Right atrium auricular region (tissue), 2 donors: ENCODE measurements at regions not wholly inside any gene's neighbourhood (a gene's known extent, or its start where the extent isn't known, plus 50 kb on each side); places are given as distances from the start of the nearest gene placed in this dataset.
"Not testable (repeated sequence)": the region's sequence is repeated elsewhere in the genome, so short reads cannot be mapped to it uniquely, and the experiment has no call there.

Experiments
- DNase-seq: peaks from one replicate; pipeline ENCODE4 v3.0.0-alpha.2; 2019; ENCODE audit warnings: low spot score
- H3K27ac ChIP-seq, 2 donors: fragments of 200-600 bp; sonication (generic); 1 replicate in 1 of 2; 2 replicates in 1 of 2; pipeline ENCODE4 v1.5.1; 2016 to 2019
- H3K27me3 ChIP-seq, 2 donors: fragments of 200-600 bp; sonication (generic); one replicate each; pipeline versions ENCODE4 v1.5.1 to v1.6.0; 2017 to 2019
- H3K36me3 ChIP-seq: fragments of 200-600 bp; sonication (generic); one replicate; pipeline ENCODE4 v1.5.1; 2016
- H3K4me1 ChIP-seq, 2 donors: fragments of 200-600 bp; sonication (generic); one replicate each; pipeline versions ENCODE4 v1.5.1 to v1.6.0; 2017 to 2019
- H3K4me3 ChIP-seq, 2 donors: fragments of 200-600 bp; sonication (generic); 1 replicate in 1 of 2; 2 replicates in 1 of 2; pipeline ENCODE4 v1.5.1; 2017 to 2019; ENCODE audit warnings: mild to moderate bottlenecking in 1 of 2, moderate library complexity in 1 of 2
- H3K9me3 ChIP-seq, 2 donors: fragments of 200-600 bp; sonication (generic); one replicate each; pipeline ENCODE4 v1.5.1; 2019
- CTCF ChIP-seq, 2 donors: fragments of 200-600 bp; sonication (generic); IDR thresholded peaks; one replicate each; pipeline ENCODE4 v1.5.1; 2019; ENCODE audit warnings: antibody characterized with exemption in 2 of 2

GRCh38 chr7:81158189-81158588 lies 239.3 kb upstream of the SEMA3C start:
- no peak for DNase-seq
- Histone ChIP-seq H3K27me3 (no peaks in the 10 kb centered on the region), H3K9me3 (no peaks in the 10 kb centered on the region), H3K36me3 (no peaks in the 10 kb centered on the region), H3K4me3 (no peak overlapping the region), H3K4me1 (peaks cover 0 to 8% of the 10 kb centered on the region in 2 donors), H3K27ac (no peak overlapping the region)
- TF ChIP-seq CTCF (IDR thresholded peaks at IDR 0.05): no peak

- H3K4me1 ChIP-seq: no peaks in the 10 kb centered on the region
Measured at GRCh38 chr7:81155654-81156373, 237.0 kb upstream of the SEMA3C start.

GRCh38 chr7:81154565-81154964 lies 235.7 kb upstream of the SEMA3C start:
- H3K9me3 ChIP-seq: no peaks in the 10 kb centered on the region
- no peak overlapping the region for H3K4me3 ChIP-seq
- no peak overlapping the region for H3K27ac ChIP-seq
- no peak for DNase-seq
- no peak for TF ChIP-seq CTCF (IDR thresholded peaks at IDR 0.05)
- H3K36me3 ChIP-seq: no peaks in the 10 kb centered on the region
- no peaks in the 10 kb centered on the region for H3K27me3 ChIP-seq
- no peaks in the 10 kb centered on the region for H3K4me1 ChIP-seq

More at GRCh38 chr7:81155654-81156373, 237.0 kb upstream of the SEMA3C start:
- no peak for DNase-seq
- Histone ChIP-seq H3K36me3 (no peaks in the 10 kb centered on the region), H3K9me3 (no peaks in the 10 kb centered on the region), H3K27me3 (no peaks in the 10 kb centered on the region), H3K27ac (no peak overlapping the region), H3K4me3 (no peak overlapping the region)
- no peak for TF ChIP-seq CTCF (IDR thresholded peaks at IDR 0.05)

GRCh38 chr7:81152925-81153324 lies 234.1 kb upstream of the SEMA3C start:
- not testable (repeated sequence) for DNase-seq, H3K9me3 ChIP-seq, H3K4me1 ChIP-seq, H3K27ac ChIP-seq, H3K36me3 ChIP-seq, H3K4me3 ChIP-seq, H3K27me3 ChIP-seq

GRCh38 chr7:81150951-81151361 lies 232.1 kb upstream of the SEMA3C start:
- Histone ChIP-seq H3K9me3 (no peaks in the 10 kb centered on the region), H3K4me1 (no peaks in the 10 kb centered on the region), H3K4me3 (no peak overlapping the region), H3K36me3 (no peaks in the 10 kb centered on the region), H3K27ac (peak overlapping the region; percentile 23 to 33), H3K27me3 (no peaks in the 10 kb centered on the region)
- no peak for TF ChIP-seq CTCF (IDR thresholded peaks at IDR 0.05)
- DNase-seq: no peak

- H3K4me3 ChIP-seq: no peak overlapping the region
- no peaks in the 10 kb centered on the region for H3K36me3 ChIP-seq
- no peak for DNase-seq
- H3K27ac ChIP-seq: no peak overlapping the region
- no peak for TF ChIP-seq CTCF (IDR thresholded peaks at IDR 0.05)
- no peaks in the 10 kb centered on the region for H3K9me3 ChIP-seq
- no peaks in the 10 kb centered on the region for H3K27me3 ChIP-seq
- no peaks in the 10 kb centered on the region for H3K4me1 ChIP-seq
Measured at GRCh38 chr7:81143856-81144255, 225.0 kb upstream of the SEMA3C start.

GRCh38 chr7:81141257-81142205 lies 222.7 kb upstream of the SEMA3C start:
- not testable (repeated sequence) for DNase-seq, H3K36me3 ChIP-seq, H3K27me3 ChIP-seq, H3K4me3 ChIP-seq, H3K27ac ChIP-seq, H3K4me1 ChIP-seq, H3K9me3 ChIP-seq
